ENCODE measurements at regions not wholly inside any gene's neighbourhood (a gene's known extent, or its start where the extent isn't known, plus 50 kb on each side); places are given as distances from the start of the nearest gene placed in this dataset.

- TF ChIP-seq CTCF (conservative IDR thresholded peaks at IDR 0.05; ENCODE audit: low read length) (no peak), EZH2phosphoT487 (IDR thresholded peaks at IDR 0.05; ENCODE audit: borderline replicate concordance) (no peak)
Observed at GRCh38 chr3:147038481-147038880, 367.9 kb downstream of the ZIC4 start.
